Keratinocyte (primary cell): ENCODE measurements at regions not wholly inside any gene's neighbourhood (a gene's known extent, or its start where the extent isn't known, plus 50 kb on each side); places are given as distances from the start of the nearest gene placed in this dataset.

Experiments used
- EZH2 ChIP-seq: IDR thresholded peaks from one replicate; pipeline ENCODE4 v1.6.1; 2012; ENCODE audit warnings: inconsistent platforms, mild to moderate bottlenecking, low read length, moderate library complexity
- TF ChIP-seq, protein P1 (sequence below), 3 experiments: IDR thresholded peaks in 1 of 3; conservative IDR thresholded peaks in 1 of 3; optimal IDR thresholded peaks in 1 of 3; 2 replicates in 2 of 3; 3 replicates in 1 of 3; pipeline versions ENCODE3 to v1.5.1; 2011; ENCODE audit warnings: low read length in 3 of 3, mild to moderate bottlenecking in 3 of 3, moderate library complexity in 2 of 3, control low read depth in 1 of 3, inconsistent platforms in 1 of 3; ENCODE audit not compliant: insufficient read depth in 2 of 3; ENCODE audit errors: extremely low read depth in 1 of 3

- TF ChIP-seq, protein P1, sequence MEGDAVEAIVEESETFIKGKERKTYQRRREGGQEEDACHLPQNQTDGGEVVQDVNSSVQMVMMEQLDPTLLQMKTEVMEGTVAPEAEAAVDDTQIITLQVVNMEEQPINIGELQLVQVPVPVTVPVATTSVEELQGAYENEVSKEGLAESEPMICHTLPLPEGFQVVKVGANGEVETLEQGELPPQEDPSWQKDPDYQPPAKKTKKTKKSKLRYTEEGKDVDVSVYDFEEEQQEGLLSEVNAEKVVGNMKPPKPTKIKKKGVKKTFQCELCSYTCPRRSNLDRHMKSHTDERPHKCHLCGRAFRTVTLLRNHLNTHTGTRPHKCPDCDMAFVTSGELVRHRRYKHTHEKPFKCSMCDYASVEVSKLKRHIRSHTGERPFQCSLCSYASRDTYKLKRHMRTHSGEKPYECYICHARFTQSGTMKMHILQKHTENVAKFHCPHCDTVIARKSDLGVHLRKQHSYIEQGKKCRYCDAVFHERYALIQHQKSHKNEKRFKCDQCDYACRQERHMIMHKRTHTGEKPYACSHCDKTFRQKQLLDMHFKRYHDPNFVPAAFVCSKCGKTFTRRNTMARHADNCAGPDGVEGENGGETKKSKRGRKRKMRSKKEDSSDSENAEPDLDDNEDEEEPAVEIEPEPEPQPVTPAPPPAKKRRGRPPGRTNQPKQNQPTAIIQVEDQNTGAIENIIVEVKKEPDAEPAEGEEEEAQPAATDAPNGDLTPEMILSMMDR (optimal IDR thresholded peaks at IDR 0.05 in 1 of 3, IDR thresholded peaks at IDR 0.05 in 1 of 3, conservative IDR thresholded peaks at IDR 0.05 in 1 of 3; ENCODE audit: extremely low read depth in 1 of 3, insufficient read depth in 2 of 3, low read length in 3 of 3), result no peak
- no peak for TF ChIP-seq EZH2
Observed at GRCh38 chr11:95500466-95500865, 269.5 kb upstream of the SESN3 start.
